ENCODE measurements at regions not wholly inside any gene's neighbourhood (a gene's known extent, or its start where the extent isn't known, plus 50 kb on each side); places are given as distances from the start of the nearest gene placed in this dataset.

DNA sequence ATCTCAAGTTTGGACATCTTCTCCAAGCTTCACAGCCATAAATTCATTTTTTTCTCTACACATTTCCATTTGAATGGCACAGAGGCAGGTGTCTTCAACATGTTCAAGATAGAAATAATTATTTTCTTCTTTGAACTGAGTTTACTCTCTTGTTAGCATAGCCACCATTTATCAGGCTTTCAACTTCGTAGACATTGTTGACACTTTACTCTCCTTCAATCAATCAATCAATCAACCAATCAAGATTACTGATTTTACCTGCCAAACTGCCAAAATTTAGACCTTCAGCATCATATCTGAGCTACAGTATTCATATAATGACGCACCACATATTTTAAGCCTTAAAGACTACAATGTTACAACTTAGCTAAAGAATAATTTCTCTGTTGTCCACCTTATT, 300.1 kb upstream of the LUZP2 start:
- TF ChIP-seq EZH2 (IDR thresholded peaks at IDR 0.05; ENCODE audit: low read depth) = no peak
- TF ChIP-seq, protein P1, sequence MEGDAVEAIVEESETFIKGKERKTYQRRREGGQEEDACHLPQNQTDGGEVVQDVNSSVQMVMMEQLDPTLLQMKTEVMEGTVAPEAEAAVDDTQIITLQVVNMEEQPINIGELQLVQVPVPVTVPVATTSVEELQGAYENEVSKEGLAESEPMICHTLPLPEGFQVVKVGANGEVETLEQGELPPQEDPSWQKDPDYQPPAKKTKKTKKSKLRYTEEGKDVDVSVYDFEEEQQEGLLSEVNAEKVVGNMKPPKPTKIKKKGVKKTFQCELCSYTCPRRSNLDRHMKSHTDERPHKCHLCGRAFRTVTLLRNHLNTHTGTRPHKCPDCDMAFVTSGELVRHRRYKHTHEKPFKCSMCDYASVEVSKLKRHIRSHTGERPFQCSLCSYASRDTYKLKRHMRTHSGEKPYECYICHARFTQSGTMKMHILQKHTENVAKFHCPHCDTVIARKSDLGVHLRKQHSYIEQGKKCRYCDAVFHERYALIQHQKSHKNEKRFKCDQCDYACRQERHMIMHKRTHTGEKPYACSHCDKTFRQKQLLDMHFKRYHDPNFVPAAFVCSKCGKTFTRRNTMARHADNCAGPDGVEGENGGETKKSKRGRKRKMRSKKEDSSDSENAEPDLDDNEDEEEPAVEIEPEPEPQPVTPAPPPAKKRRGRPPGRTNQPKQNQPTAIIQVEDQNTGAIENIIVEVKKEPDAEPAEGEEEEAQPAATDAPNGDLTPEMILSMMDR (conservative IDR thresholded peaks at IDR 0.05) = no peak

Measured in PC-9 (cell line).